ENCODE measurements at regions not wholly inside any gene's neighbourhood (a gene's known extent, or its start where the extent isn't known, plus 50 kb on each side); places are given as distances from the start of the nearest gene placed in this dataset.

GRCh38 chr5:62727184-62727583 lies 148.6 kb downstream of the LRRC70 start:
- no peak overlapping the region for H3K4me3 ChIP-seq (ENCODE audit: low read length)
- TF ChIP-seq CTCF (conservative IDR thresholded peaks at IDR 0.05; ENCODE audit: low read depth, low read length): no peak
- DNase-seq (ENCODE audit: low read depth): no peak

GRCh38 chr5:62722360-62722759 lies 143.7 kb downstream of the LRRC70 start:
- no peak for DNase-seq (ENCODE audit: low read depth)
- no peak overlapping the region for H3K4me3 ChIP-seq (ENCODE audit: low read length)
- no peak for TF ChIP-seq CTCF (conservative IDR thresholded peaks at IDR 0.05; ENCODE audit: low read depth, low read length)

GRCh38 chr5:62720031-62720441 lies 141.4 kb downstream of the LRRC70 start:
- no peak overlapping the region for H3K4me3 ChIP-seq (ENCODE audit: low read length)
- peak; percentile 56 for TF ChIP-seq CTCF (conservative IDR thresholded peaks at IDR 0.05; ENCODE audit: low read depth, low read length)
- DNase-seq (ENCODE audit: low read depth): no peak

GRCh38 chr5:62719061-62719720 lies 140.6 kb downstream of the LRRC70 start:
- DNase-seq (ENCODE audit: low read depth): no peak
- TF ChIP-seq CTCF (conservative IDR thresholded peaks at IDR 0.05; ENCODE audit: low read depth, low read length): no peak

GRCh38 chr5:62718324-62718723 lies 139.7 kb downstream of the LRRC70 start:
- no peak overlapping the region for H3K4me3 ChIP-seq (ENCODE audit: low read length)
- DNase-seq (ENCODE audit: low read depth): no peak
- TF ChIP-seq CTCF (conservative IDR thresholded peaks at IDR 0.05; ENCODE audit: low read depth, low read length): no peak

More at GRCh38 chr5:62719061-62719720, 140.6 kb downstream of the LRRC70 start:
- H3K4me3 ChIP-seq (ENCODE audit: low read length): no peak overlapping the region

GRCh38 chr5:62717301-62717933 lies 138.8 kb downstream of the LRRC70 start:
- no peak for TF ChIP-seq CTCF (conservative IDR thresholded peaks at IDR 0.05; ENCODE audit: low read depth, low read length)
- no peak for DNase-seq (ENCODE audit: low read depth)
- no peak overlapping the region for H3K4me3 ChIP-seq (ENCODE audit: low read length)

GRCh38 chr5:62714296-62714695 lies 135.7 kb downstream of the LRRC70 start:
- TF ChIP-seq CTCF (conservative IDR thresholded peaks at IDR 0.05; ENCODE audit: low read depth, low read length): no peak
- no peak overlapping the region for H3K4me3 ChIP-seq (ENCODE audit: low read length)
- no peak for DNase-seq (ENCODE audit: low read depth)
